Progenitor cell of endocrine pancreas (in vitro differentiated cells): ENCODE measurements at regions not wholly inside any gene's neighbourhood (a gene's known extent, or its start where the extent isn't known, plus 50 kb on each side); places are given as distances from the start of the nearest gene placed in this dataset.

Source experiments
- DNase-seq: peaks from one replicate; pipeline ENCODE4 v3.0.0; 2021; ENCODE audit warnings: low spot score; ENCODE audit not compliant: unreplicated experiment
- H3K27ac Mint-ChIP-seq: 2 replicates; pipeline ENCODE4 v1.8.0; 2021; ENCODE audit warnings: mild to moderate bottlenecking, moderate library complexity, mixed read lengths
- H3K27me3 Mint-ChIP-seq: 2 replicates; pipeline ENCODE4 v1.8.0; 2021; ENCODE audit warnings: mixed read lengths
- H3K36me3 Mint-ChIP-seq: 2 replicates; pipeline ENCODE4 v1.8.0; 2022; ENCODE audit warnings: mixed read lengths; ENCODE audit not compliant: insufficient read depth
- H3K4me1 Mint-ChIP-seq: 2 replicates; pipeline ENCODE4 v1.8.0; 2021; ENCODE audit warnings: low read depth, mixed read lengths
- H3K4me3 Mint-ChIP-seq: 2 replicates; pipeline ENCODE4 v1.8.0; 2021; ENCODE audit warnings: low read depth, mild to moderate bottlenecking, moderate library complexity, mixed read lengths
- H3K9me3 Mint-ChIP-seq: 2 replicates; pipeline ENCODE4 v1.8.0; 2021; ENCODE audit warnings: low read depth, mixed read lengths
- CTCF ChIP-seq: fragments of 200-600 bp; sonication (generic); IDR thresholded peaks from one replicate; pipeline ENCODE4 v1.5.0; 2021; ENCODE audit warnings: antibody characterized with exemption, mild to moderate bottlenecking; ENCODE audit not compliant: unreplicated experiment

- no peaks in the 10 kb centered on the region for H3K27me3 Mint-ChIP-seq
- no peaks in the 10 kb centered on the region for H3K4me1 Mint-ChIP-seq
- DNase-seq: no peak
- H3K4me3 Mint-ChIP-seq: no peak overlapping the region
- no peak overlapping the region for H3K27ac Mint-ChIP-seq
- no peaks in the 10 kb centered on the region for H3K9me3 Mint-ChIP-seq
- no peak for TF ChIP-seq CTCF
- no peaks in the 10 kb centered on the region for H3K36me3 Mint-ChIP-seq
Observed at GRCh38 chr3:104411757-104412156, 955.0 kb upstream of the ALCAM start.

GRCh38 chr3:104412608-104413580 lies 953.8 kb upstream of the ALCAM start:
- Mint-ChIP-seq H3K4me3 (no peak overlapping the region), H3K4me1 (no peaks in the 10 kb centered on the region), H3K27ac (no peak overlapping the region), H3K27me3 (no peaks in the 10 kb centered on the region), H3K36me3 (no peaks in the 10 kb centered on the region), H3K9me3 (no peaks in the 10 kb centered on the region)
- TF ChIP-seq CTCF: no peak
- no peak for DNase-seq

- Mint-ChIP-seq H3K9me3 (peaks cover 7% of the 10 kb centered on the region), H3K4me3 (no peak overlapping the region), H3K27me3 (no peaks in the 10 kb centered on the region), H3K27ac (no peak overlapping the region), H3K36me3 (no peaks in the 10 kb centered on the region), H3K4me1 (peaks cover 3% of the 10 kb centered on the region)
- DNase-seq: no peak
- no peak for TF ChIP-seq CTCF
Observed at GRCh38 chr3:104428337-104428925, 938.3 kb upstream of the ALCAM start.

GRCh38 chr3:104429727-104430126 lies 937.0 kb upstream of the ALCAM start:
- no peak for TF ChIP-seq CTCF
- Mint-ChIP-seq H3K27ac (no peak overlapping the region), H3K9me3 (peaks cover 9% of the 10 kb centered on the region), H3K4me1 (peaks cover 3% of the 10 kb centered on the region), H3K36me3 (no peaks in the 10 kb centered on the region), H3K27me3 (no peaks in the 10 kb centered on the region), H3K4me3 (no peak overlapping the region)
- DNase-seq: no peak

GRCh38 chr3:104436506-104436905 lies 930.2 kb upstream of the ALCAM start:
- no peak overlapping the region for H3K27ac Mint-ChIP-seq
- peaks cover 7% of the 10 kb centered on the region for H3K4me1 Mint-ChIP-seq

More at GRCh38 chr3:104436506-104436905, 930.2 kb upstream of the ALCAM start:
- no peaks in the 10 kb centered on the region for H3K36me3 Mint-ChIP-seq
- no peak for DNase-seq
- TF ChIP-seq CTCF: no peak
- H3K9me3 Mint-ChIP-seq: peaks cover 9% of the 10 kb centered on the region
- H3K4me3 Mint-ChIP-seq: no peak overlapping the region
- no peaks in the 10 kb centered on the region for H3K27me3 Mint-ChIP-seq
